Smooth muscle cell (in vitro differentiated cells): ENCODE measurements at regions not wholly inside any gene's neighbourhood (a gene's known extent, or its start where the extent isn't known, plus 50 kb on each side); places are given as distances from the start of the nearest gene placed in this dataset.

ENCODE experiments used
- DNase-seq: peaks from one replicate; lab custom pipeline; 2025; ENCODE audit not compliant: unreplicated experiment; lab: John Stamatoyannopoulos, UW
- H2AFZ ChIP-seq: fragments of 200-600 bp; sonication (generic); 2 replicates; pipeline ENCODE4 v1.6.0; 2016; ENCODE audit warnings: antibody characterized with exemption, low read depth, mild to moderate bottlenecking
- H3F3A ChIP-seq: fragments of 200-600 bp; sonication (generic); 2 replicates; pipeline ENCODE4 v1.6.0; 2017; ENCODE audit warnings: antibody characterized with exemption, low read depth
- H3K27ac ChIP-seq: fragments of 200-600 bp; sonication (generic); 2 replicates; pipeline ENCODE4 v1.5.1; 2016; ENCODE audit warnings: low read depth, mild to moderate bottlenecking
- H3K27me3 ChIP-seq: fragments of 200-600 bp; sonication (generic); 2 replicates; pipeline ENCODE4 v1.6.1; 2016; ENCODE audit warnings: low read depth, mild to moderate bottlenecking
- H3K36me3 ChIP-seq: fragments of 200-600 bp; sonication (generic); 2 replicates; pipeline ENCODE4 v1.5.1; 2016; ENCODE audit warnings: low read depth
- H3K4me1 ChIP-seq: fragments of 200-600 bp; sonication (generic); 2 replicates; pipeline ENCODE4 v1.5.1; 2016; ENCODE audit warnings: low read depth
- H3K4me2 ChIP-seq: fragments of 200-600 bp; sonication (generic); 2 replicates; pipeline ENCODE4 v1.6.0; 2016; ENCODE audit warnings: mild to moderate bottlenecking
- H3K4me3 ChIP-seq: fragments of 200-600 bp; sonication (generic); 2 replicates; pipeline ENCODE4 v1.5.1; 2016; ENCODE audit warnings: mild to moderate bottlenecking
- H3K79me2 ChIP-seq: fragments of 200-600 bp; sonication (generic); 2 replicates; pipeline ENCODE4 v1.6.0; 2016; ENCODE audit warnings: low read depth, mild to moderate bottlenecking
- H3K9ac ChIP-seq: fragments of 200-600 bp; sonication (generic); 2 replicates; pipeline ENCODE4 v1.6.0; 2016; ENCODE audit warnings: low read depth
- H3K9me3 ChIP-seq: fragments of 200-600 bp; sonication (generic); replicated peaks from 2 replicates; pipeline ENCODE4 v1.5.1; 2016; ENCODE audit warnings: low read depth
- H4K20me1 ChIP-seq: fragments of 200-600 bp; sonication (generic); 2 replicates; pipeline ENCODE4 v1.6.0; 2016; ENCODE audit warnings: low read depth
- CTCF ChIP-seq: fragments of 200-600 bp; sonication (generic); IDR thresholded peaks from 2 replicates; pipeline ENCODE4 v1.5.1; 2017; ENCODE audit warnings: borderline replicate concordance, mild to moderate bottlenecking, antibody characterized with exemption; ENCODE audit not compliant: insufficient read depth, poor library complexity, severe bottlenecking
- WGBS: methylation state at CpG from one replicate; pipeline ENCODE4 v1.1.7; 2016; ENCODE audit warnings: low lambda C conversion rate; 5-methylcytosine and 5-hydroxymethylcytosine counted together

DNA sequence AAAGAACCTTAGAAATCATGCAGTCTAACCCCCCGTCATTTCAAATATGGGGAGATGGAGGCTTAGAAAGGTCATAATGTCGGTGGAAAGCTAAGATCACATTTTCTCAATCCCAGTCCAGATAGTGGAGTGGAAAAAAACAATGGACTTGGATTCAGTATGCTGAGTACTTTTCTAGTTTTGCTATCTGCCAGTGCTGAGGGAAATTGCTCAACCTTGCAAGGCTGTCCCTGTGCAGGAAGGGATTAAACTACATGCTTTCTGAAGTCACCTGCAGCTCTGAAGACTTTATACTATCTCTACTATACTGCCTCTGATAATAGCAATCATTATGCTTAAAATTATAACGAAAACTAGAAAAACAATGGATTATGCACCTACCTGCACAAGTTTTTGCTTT, 272.8 kb downstream of the LRIG3 start:
- no peak overlapping the region for H3K4me2 ChIP-seq
- H3K27ac ChIP-seq = no peak overlapping the region
- no peak overlapping the region for H3K4me3 ChIP-seq
- WGBS = 89% methylated on average over 3 of the region's 3 CpGs
- no peak overlapping the region for H3K9ac ChIP-seq
- DNase-seq = no peak
- no peaks in the 10 kb centered on the region for H3K36me3 ChIP-seq
- H3K9me3 ChIP-seq = no peaks in the 10 kb centered on the region
- H2AFZ ChIP-seq = no peak overlapping the region
- H3F3A ChIP-seq = no peaks in the 10 kb centered on the region
- no peaks in the 10 kb centered on the region for H3K79me2 ChIP-seq
- H4K20me1 ChIP-seq = no peaks in the 10 kb centered on the region
- no peaks in the 10 kb centered on the region for H3K4me1 ChIP-seq
- H3K27me3 ChIP-seq = no peaks in the 10 kb centered on the region
- TF ChIP-seq CTCF = no peak

- Histone ChIP-seq H3K4me2 (no peak overlapping the region), H3K36me3 (no peaks in the 10 kb centered on the region), H3K9ac (no peak overlapping the region), H3K9me3 (no peaks in the 10 kb centered on the region), H3K4me3 (no peak overlapping the region), H4K20me1 (no peaks in the 10 kb centered on the region), H2AFZ (no peak overlapping the region), H3K79me2 (no peaks in the 10 kb centered on the region), H3K27ac (no peak overlapping the region), H3K27me3 (no peaks in the 10 kb centered on the region), H3K4me1 (no peaks in the 10 kb centered on the region), H3F3A (no peaks in the 10 kb centered on the region)
- over 99% methylated on average over 4 of the region's 4 CpGs for whole genome bisulfite sequencing
- DNase-seq = no peak
- no peak for TF ChIP-seq CTCF
These were observed 272.1 kb downstream of the LRIG3 start for GRCh38 chr12:58648176-58648575.

- no peaks in the 10 kb centered on the region for H3K4me1 ChIP-seq
- 95% methylated on average over 3 of the region's 3 CpGs for WGBS
- no peaks in the 10 kb centered on the region for H3K27me3 ChIP-seq
- H3K36me3 ChIP-seq = no peaks in the 10 kb centered on the region
- H3K9me3 ChIP-seq = no peaks in the 10 kb centered on the region
- H4K20me1 ChIP-seq = no peaks in the 10 kb centered on the region
- no peak overlapping the region for H2AFZ ChIP-seq
- TF ChIP-seq CTCF = no peak
- no peak overlapping the region for H3K4me3 ChIP-seq
- DNase-seq = no peak
- no peaks in the 10 kb centered on the region for H3K79me2 ChIP-seq
- no peak overlapping the region for H3K4me2 ChIP-seq
- no peaks in the 10 kb centered on the region for H3F3A ChIP-seq
- no peak overlapping the region for H3K9ac ChIP-seq
- no peak overlapping the region for H3K27ac ChIP-seq
These were observed 268.5 kb downstream of the LRIG3 start for GRCh38 chr12:58651850-58652249.

DNA sequence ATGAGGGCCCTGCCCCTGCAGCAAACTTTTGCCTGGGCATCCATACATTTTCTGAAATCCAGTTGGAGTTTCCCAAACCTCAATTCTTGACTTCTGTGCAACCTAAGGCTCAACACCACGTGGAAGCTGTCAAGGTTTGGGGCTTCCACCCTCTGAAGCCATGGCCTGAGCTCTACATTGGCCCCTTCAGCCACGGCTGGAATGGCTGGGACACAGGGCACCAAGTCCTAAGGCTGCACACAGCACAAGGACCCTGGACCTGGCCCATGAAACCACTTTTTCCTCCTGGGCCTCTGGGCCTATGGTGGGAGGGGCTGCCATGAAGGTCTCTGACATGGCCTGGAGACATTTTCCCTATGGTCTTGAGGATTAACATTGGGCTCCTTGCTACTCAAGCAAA, 266.3 kb downstream of the LRIG3 start:
- Histone ChIP-seq H3K9ac (no peak overlapping the region), H3K36me3 (no peaks in the 10 kb centered on the region), H3K4me2 (no peak overlapping the region), H3F3A (no peaks in the 10 kb centered on the region), H4K20me1 (no peaks in the 10 kb centered on the region), H3K27ac (no peak overlapping the region), H3K79me2 (no peaks in the 10 kb centered on the region), H3K4me3 (no peak overlapping the region), H3K27me3 (no peaks in the 10 kb centered on the region), H3K4me1 (no peaks in the 10 kb centered on the region), H3K9me3 (no peaks in the 10 kb centered on the region), H2AFZ (no peak overlapping the region)
- no peak for DNase-seq
- no peak for TF ChIP-seq CTCF
- WGBS = 51% methylated on average over 2 of the region's 2 CpGs
